GM12875 (cell line): ENCODE measurements at regions not wholly inside any gene's neighbourhood (a gene's known extent, or its start where the extent isn't known, plus 50 kb on each side); places are given as distances from the start of the nearest gene placed in this dataset.

Experiments
- H3K4me3 ChIP-seq: one replicate; pipeline ENCODE4 v1.5.1; 2011; ENCODE audit warnings: low read depth, low read length, control low read depth
- CTCF ChIP-seq: IDR thresholded peaks from 2 replicates; pipeline ENCODE4 v1.5.1; 2011; ENCODE audit warnings: low read depth, mild to moderate bottlenecking, control low read depth, inconsistent platforms, low read length, moderate library complexity, borderline replicate concordance; ENCODE audit not compliant: insufficient read depth

- no peak overlapping the region for H3K4me3 ChIP-seq
- TF ChIP-seq CTCF = no peak
Observed at GRCh38 chr10:4076983-4077382, 292.0 kb upstream of the KLF6 start.

DNA sequence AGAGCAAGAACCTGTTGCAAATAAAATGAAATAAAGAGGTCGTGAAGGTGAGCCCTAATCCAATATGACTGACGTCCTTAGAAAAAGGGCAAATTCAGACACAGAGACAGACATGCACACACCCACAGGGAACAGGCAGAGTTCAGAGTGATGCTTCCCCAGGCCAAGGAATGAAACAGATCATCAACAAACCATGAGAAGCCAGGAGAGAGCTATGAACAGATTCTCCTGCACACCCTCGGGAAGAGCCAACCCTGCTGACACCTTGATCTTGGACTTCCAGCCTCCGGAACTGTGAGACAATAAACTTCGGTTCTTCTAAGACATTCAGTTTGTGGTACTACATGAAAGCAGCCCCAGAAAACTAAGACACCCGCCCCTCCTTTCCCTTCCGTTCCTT, 290.4 kb upstream of the KLF6 start:
- H3K4me3 ChIP-seq = no peak overlapping the region

GRCh38 chr10:4074545-4075407, 289.8 kb upstream of the KLF6 start:
- no peak overlapping the region for H3K4me3 ChIP-seq
- TF ChIP-seq CTCF = no peak

More for the DNA sequence above, 290.4 kb upstream of the KLF6 start:
- no peak for TF ChIP-seq CTCF

- no peak overlapping the region for H3K4me3 ChIP-seq
- TF ChIP-seq CTCF = no peak
Observed at GRCh38 chr10:4073912-4074311, 288.9 kb upstream of the KLF6 start.

- no peak for TF ChIP-seq CTCF
Observed at GRCh38 chr10:4070921-4071660, 286.1 kb upstream of the KLF6 start.

GRCh38 chr10:4070184-4070583, 285.2 kb upstream of the KLF6 start:
- TF ChIP-seq CTCF = no peak
- H3K4me3 ChIP-seq = no peak overlapping the region

More at GRCh38 chr10:4070921-4071660, 286.1 kb upstream of the KLF6 start:
- H3K4me3 ChIP-seq = no peak overlapping the region
